Testis (tissue), 2 donors: ENCODE measurements at regions not wholly inside any gene's neighbourhood (a gene's known extent, or its start where the extent isn't known, plus 50 kb on each side); places are given as distances from the start of the nearest gene placed in this dataset.
A peak's percentile ranks its signal among the peaks of the same experiment; 100 is the strongest.
"Not testable (repeated sequence)": the region's sequence is repeated elsewhere in the genome, so short reads cannot be mapped to it uniquely, and the experiment has no call there.

Source experiments
- DNase-seq: peaks from one replicate; pipeline ENCODE4 v3.0.0-alpha.2; 2019
- H3K27ac ChIP-seq, 2 donors: fragments of 200-600 bp; sonication (generic); one replicate each; pipeline ENCODE4 v1.5.1; 2019
- H3K27me3 ChIP-seq: fragments of 200-600 bp; sonication (generic); one replicate; pipeline ENCODE4 v1.5.1; 2019
- H3K36me3 ChIP-seq: fragments of 200-600 bp; sonication (generic); one replicate; pipeline ENCODE4 v1.5.1; 2017; ENCODE audit warnings: low read depth; ENCODE audit errors: missing control alignments
- H3K4me1 ChIP-seq: fragments of 200-600 bp; sonication (generic); one replicate; pipeline ENCODE4 v1.5.1; 2019
- H3K4me3 ChIP-seq, 2 donors: fragments of 200-600 bp; sonication (generic); one replicate each; pipeline ENCODE4 v1.5.1; 2017 to 2019
- H3K9me3 ChIP-seq: fragments of 200-600 bp; sonication (generic); one replicate; pipeline ENCODE4 v1.5.1; 2017
- POLR2A ChIP-seq: fragments of 450-650 bp; IDR thresholded peaks from one replicate; pipeline ENCODE4 v1.6.1; 2017; ENCODE audit warnings: antibody characterized with exemption, mild to moderate bottlenecking, moderate library complexity
- WGBS, 2 donors: methylation state at CpG; one replicate each; pipeline ENCODE4 v1.1.5; 2018; 5-methylcytosine and 5-hydroxymethylcytosine counted together
- intact Hi-C: fragments of 100-400 bp; cut with DNase I; formaldehyde crosslinking; loops from one replicate; pipeline ENCODE4 v1.15.1; 2023; ENCODE audit warnings: low total_unique reads
- TF ChIP-seq, protein P1 (sequence below), 3 experiments: fragments of 450-650 bp in 2 of 3; fragments of 200-600 bp in 1 of 3; sonication (generic) in 1 of 3; IDR thresholded peaks; one replicate each; pipeline ENCODE4 v1.5.1; 2016 to 2019; ENCODE audit warnings: antibody characterized with exemption in 3 of 3, mild to moderate bottlenecking in 2 of 3, moderate library complexity in 1 of 3

DNA sequence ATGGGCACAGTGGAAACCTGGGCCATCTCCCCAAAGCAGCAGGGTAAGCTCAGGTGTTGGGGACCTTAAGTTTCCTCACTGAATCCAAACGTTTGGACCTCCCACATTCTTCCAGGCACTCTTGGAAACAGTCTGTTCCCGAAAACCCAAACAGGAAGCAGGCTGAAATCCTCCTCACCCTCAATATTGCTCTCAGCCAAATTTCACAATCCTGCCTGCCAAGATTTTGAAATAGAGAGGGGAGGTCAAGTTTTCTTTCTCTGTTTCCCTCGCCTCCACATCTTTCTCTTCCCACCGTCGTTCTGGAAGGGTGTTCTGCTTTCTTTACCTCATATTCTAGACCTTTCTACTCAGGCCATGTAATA, 392.0 kb upstream of the SASH1 start:
- intact Hi-C loops: no loop called here
- H3K4me1 ChIP-seq: peaks cover 4% of the 10 kb centered on the region
- no peaks in the 10 kb centered on the region for H3K9me3 ChIP-seq
- no peaks in the 10 kb centered on the region for H3K36me3 ChIP-seq
- 6 to 23% methylated on average over 4 to 5 of the region's 5 CpGs for WGBS, 2 donors
- H3K27ac ChIP-seq: no peak overlapping the region
- peak; percentile 20 for DNase-seq
- TF ChIP-seq, protein P1, sequence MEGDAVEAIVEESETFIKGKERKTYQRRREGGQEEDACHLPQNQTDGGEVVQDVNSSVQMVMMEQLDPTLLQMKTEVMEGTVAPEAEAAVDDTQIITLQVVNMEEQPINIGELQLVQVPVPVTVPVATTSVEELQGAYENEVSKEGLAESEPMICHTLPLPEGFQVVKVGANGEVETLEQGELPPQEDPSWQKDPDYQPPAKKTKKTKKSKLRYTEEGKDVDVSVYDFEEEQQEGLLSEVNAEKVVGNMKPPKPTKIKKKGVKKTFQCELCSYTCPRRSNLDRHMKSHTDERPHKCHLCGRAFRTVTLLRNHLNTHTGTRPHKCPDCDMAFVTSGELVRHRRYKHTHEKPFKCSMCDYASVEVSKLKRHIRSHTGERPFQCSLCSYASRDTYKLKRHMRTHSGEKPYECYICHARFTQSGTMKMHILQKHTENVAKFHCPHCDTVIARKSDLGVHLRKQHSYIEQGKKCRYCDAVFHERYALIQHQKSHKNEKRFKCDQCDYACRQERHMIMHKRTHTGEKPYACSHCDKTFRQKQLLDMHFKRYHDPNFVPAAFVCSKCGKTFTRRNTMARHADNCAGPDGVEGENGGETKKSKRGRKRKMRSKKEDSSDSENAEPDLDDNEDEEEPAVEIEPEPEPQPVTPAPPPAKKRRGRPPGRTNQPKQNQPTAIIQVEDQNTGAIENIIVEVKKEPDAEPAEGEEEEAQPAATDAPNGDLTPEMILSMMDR (IDR thresholded peaks at IDR 0.05): no peak
- no peak for TF ChIP-seq POLR2A
- no peaks in the 10 kb centered on the region for H3K27me3 ChIP-seq
- peak overlapping the region in 1 of 2 donors; percentile 12 for H3K4me3 ChIP-seq

DNA sequence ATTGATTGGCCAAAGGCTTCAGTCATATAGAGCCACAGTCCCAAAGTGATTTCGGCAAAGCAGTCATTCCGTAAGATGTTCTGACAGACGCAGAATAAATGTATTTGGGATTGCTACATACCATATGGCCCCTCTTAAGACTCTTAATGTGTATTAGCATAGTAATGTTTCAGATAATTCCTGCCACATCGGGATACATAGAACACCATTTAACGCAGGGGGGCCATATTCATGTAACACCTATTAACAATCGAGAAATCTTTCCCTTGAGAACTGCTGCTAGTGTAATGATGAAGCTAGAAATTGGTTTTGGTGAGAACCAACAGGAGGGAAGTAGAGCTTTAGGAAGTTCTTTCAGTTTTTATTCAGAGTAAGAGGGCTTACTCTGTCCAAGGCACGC, 390.9 kb upstream of the SASH1 start:
- WGBS, 2 donors: 68 to 83% methylated on average over 7 of the region's 7 CpGs
- no peaks in the 10 kb centered on the region for H3K27me3 ChIP-seq
- no peak overlapping the region for H3K4me3 ChIP-seq
- intact Hi-C loops: no loop called here
- H3K36me3 ChIP-seq: no peaks in the 10 kb centered on the region
- no peak overlapping the region for H3K27ac ChIP-seq
- DNase-seq: no peak
- H3K9me3 ChIP-seq: no peaks in the 10 kb centered on the region
- TF ChIP-seq, protein P1 (IDR thresholded peaks at IDR 0.05): no peak
- no peak for TF ChIP-seq POLR2A
- peaks cover 4% of the 10 kb centered on the region for H3K4me1 ChIP-seq

DNA sequence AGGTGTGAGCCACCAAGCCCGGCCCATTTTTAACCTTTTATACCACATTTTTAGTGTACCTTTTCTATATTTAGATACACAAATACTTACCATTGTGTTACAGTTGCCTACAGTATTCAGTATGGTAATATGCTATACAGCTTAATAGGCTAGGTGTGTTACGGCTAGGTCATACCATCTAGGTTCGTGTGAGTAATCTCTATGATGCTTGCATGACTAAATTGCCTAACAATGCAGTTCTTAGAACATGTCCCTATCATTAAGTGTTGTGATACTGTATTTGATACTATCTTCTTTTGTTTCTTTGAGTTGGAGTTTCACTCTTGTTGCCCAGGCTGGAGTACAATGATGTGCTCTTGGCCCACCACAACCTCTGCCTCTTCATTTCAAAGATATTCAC, 387.7 kb upstream of the SASH1 start:
- 65 to 72% methylated on average over 3 of the region's 3 CpGs for WGBS, 2 donors
- TF ChIP-seq POLR2A: no peak
- TF ChIP-seq, protein P1 (IDR thresholded peaks at IDR 0.05): no peak
- intact Hi-C loops: no loop called here

DNA sequence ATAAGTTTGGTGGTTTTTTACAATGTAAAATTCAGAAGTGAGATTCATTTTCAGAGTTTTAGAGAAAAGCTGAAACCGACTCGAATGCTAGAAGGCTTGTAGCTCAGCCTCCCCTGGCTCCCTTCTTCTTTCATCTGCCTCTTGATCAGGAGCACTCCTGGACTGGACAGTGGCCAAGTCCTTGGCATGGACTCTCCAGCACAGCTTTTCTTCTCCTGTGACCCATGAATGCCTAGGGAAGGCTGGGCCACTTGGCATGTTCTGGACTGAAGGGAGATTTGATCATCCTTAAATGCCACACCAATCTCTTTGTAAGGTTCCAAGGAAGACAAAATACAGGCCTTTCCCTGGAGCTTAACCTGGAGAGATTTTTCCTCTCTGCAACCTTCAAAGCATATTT, 384.0 kb upstream of the SASH1 start:
- WGBS, 2 donors: 86 to 94% methylated on average over 2 of the region's 2 CpGs
- TF ChIP-seq POLR2A: no peak
- TF ChIP-seq, protein P1 (IDR thresholded peaks at IDR 0.05): no peak
- no peak for DNase-seq
- Histone ChIP-seq H3K9me3 (no peaks in the 10 kb centered on the region), H3K4me3 (no peak overlapping the region), H3K4me1 (no peaks in the 10 kb centered on the region), H3K27me3 (no peaks in the 10 kb centered on the region), H3K36me3 (no peaks in the 10 kb centered on the region), H3K27ac (no peak overlapping the region)
- intact Hi-C loops: no loop called here

More for the DNA sequence above, 387.7 kb upstream of the SASH1 start:
- H3K36me3 ChIP-seq: no peaks in the 10 kb centered on the region
- no peak overlapping the region for H3K4me3 ChIP-seq
- H3K27me3 ChIP-seq: no peaks in the 10 kb centered on the region
- H3K9me3 ChIP-seq: no peaks in the 10 kb centered on the region
- peaks cover 4% of the 10 kb centered on the region for H3K4me1 ChIP-seq
- no peak for DNase-seq
- H3K27ac ChIP-seq: no peak overlapping the region

DNA sequence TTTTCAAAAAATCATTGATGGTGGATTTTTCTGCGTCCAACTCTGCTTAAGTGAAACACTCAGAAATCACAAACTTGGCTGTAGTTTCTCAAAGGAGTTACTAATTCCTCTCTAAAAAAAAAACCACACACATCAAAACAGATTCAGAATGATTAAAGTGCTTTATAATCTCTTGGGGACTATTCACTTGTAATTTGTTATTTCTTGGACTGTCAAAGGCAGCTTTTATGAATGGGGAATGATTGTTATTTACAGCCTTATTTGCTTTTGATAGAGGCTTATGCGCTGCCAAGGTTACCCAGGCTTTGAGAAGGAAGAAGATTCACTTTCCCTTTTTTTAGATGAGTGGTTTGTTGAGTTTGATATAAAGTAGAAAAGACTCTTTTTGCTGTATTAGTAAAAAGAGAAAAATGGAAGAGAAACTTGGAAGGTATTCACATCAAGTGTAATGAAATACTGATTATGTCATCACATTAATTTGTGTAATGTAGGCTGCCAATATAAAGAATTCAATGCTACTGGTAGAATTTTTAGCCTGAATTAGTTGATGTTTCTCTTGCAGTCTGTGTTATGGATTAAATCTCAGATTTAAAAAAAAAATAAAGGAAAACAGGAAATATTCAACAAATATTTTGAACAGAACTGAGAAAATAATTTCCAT, 381.0 kb upstream of the SASH1 start:
- Histone ChIP-seq H3K9me3 (no peaks in the 10 kb centered on the region), H3K4me1 (no peaks in the 10 kb centered on the region), H3K27ac (no peak overlapping the region)

DNA sequence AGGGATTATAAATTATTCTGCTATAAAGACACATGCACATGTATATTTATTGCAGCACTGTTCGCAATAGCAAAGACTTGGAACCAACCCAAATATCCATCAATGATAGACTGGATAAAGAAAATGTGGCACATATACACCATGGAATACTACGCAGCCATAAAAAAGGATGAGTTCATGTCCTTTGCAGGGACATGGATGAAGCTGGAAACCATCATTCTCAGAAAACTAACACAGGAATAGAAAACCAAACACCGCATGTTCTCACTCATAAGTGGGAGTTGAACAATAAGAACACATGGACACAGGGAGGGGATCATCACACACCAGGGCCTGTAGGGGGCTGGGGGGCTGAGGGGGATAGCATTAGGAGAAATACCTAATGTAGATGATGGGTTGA, 377.2 kb upstream of the SASH1 start:
- WGBS, 2 donors: 95 to 100% methylated on average over 3 of the region's 3 CpGs
- DNase-seq, H3K4me1 ChIP-seq, H3K36me3 ChIP-seq, H3K27me3 ChIP-seq, H3K9me3 ChIP-seq, H3K4me3 ChIP-seq, H3K27ac ChIP-seq, intact Hi-C loops: not testable (repeated sequence)

More for the DNA sequence above, 381.0 kb upstream of the SASH1 start:
- DNase-seq: no peak
- Histone ChIP-seq H3K36me3 (no peaks in the 10 kb centered on the region), H3K4me3 (no peak overlapping the region), H3K27me3 (no peaks in the 10 kb centered on the region)
- intact Hi-C loops: no loop called here
- no peak for TF ChIP-seq POLR2A
- TF ChIP-seq, protein P1 (IDR thresholded peaks at IDR 0.05): no peak
- 42 to 48% methylated on average over 2 of the region's 2 CpGs for WGBS, 2 donors
